ENCODE measurements at regions not wholly inside any gene's neighbourhood (a gene's known extent, or its start where the extent isn't known, plus 50 kb on each side); places are given as distances from the start of the nearest gene placed in this dataset.

DNA sequence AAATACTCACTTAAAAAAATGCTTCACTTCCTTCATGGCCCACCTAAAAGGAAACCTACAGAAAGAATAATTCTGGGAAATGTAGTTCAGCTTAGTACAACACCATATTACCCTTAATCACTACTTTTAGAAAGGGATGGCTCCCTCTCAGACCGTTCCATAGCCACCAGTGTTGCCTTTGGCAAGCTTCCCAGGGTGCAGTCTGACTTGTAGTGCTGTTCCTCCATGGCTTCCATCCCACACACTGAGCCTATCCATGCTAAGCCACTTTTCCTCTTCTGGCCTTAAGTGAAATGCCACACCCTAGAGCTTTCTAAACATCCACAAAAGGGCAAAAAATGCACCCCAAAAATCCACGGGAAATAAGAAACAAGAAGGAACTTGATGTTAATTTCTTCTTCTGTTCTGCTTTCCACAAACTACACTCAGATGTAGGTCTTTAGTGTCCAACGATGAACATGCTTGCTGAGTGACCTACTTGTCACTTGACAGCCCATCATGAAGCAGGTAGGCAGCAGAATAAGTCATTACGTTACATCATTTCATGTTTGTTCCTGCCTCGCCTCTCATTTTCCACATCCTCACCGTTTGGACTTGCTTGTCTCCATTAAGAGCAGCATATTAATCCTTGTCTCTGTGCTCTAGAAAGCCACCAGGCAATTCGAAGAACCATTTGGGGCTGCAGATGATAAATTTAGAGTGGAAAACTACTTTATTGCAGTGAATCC lies 391.1 kb upstream of the GRAMD2B start:
- intact Hi-C loops (cut with DNase I; ENCODE audit: low total_unique reads), result no loop called here
- WGBS, 2 donors, result 50 to 55% methylated on average over 7 of the region's 7 CpGs
- no peak overlapping the region for H3K4me3 ChIP-seq (ENCODE audit: low read depth, poor library complexity, severe bottlenecking)
- DNase-seq (ENCODE audit: low spot score in 2 of 2), result no peak
- TF ChIP-seq CTCF (IDR thresholded peaks at IDR 0.05) (no peak), POLR2A (IDR thresholded peaks at IDR 0.05) (no peak)

DNA sequence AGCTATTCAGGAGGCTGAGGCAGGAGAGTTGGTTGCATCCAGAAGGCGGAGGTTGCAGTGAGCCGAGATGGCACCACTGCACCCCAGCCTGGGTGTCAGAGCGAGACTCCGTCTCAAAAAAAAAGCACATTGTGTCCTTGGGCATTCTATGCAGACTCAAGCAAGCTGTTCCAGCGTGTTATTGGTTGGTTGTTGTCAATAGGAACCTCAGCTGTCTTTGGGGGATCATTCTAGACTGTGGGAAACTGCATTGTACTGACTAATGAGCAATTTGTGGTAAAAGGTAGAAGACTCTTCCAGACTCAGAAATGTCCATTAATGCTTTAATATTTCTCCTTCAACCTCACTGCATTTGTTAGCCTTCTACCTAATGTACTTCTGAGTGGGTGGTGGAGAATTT lies 379.5 kb upstream of the GRAMD2B start:
- 89 to 93% methylated on average over 5 of the region's 5 CpGs for WGBS, 2 donors

GRCh38 chr5:126044111-126044668 lies 379.0 kb upstream of the GRAMD2B start:
- intact Hi-C loops (cut with DNase I; ENCODE audit: low total_unique reads), result no loop called here
- no peak for DNase-seq (ENCODE audit: low spot score in 2 of 2)
- H3K4me3 ChIP-seq (ENCODE audit: low read depth, poor library complexity, severe bottlenecking), result no peak overlapping the region
- no peak for TF ChIP-seq CTCF (IDR thresholded peaks at IDR 0.05)
- TF ChIP-seq POLR2A (IDR thresholded peaks at IDR 0.05), result no peak
- 35 to 39% methylated on average over 7 of the region's 7 CpGs for WGBS, 2 donors

More for the DNA sequence above, 379.5 kb upstream of the GRAMD2B start:
- TF ChIP-seq POLR2A (IDR thresholded peaks at IDR 0.05) (no peak), CTCF (IDR thresholded peaks at IDR 0.05) (no peak)
- H3K4me3 ChIP-seq (ENCODE audit: low read depth, poor library complexity, severe bottlenecking), result no peak overlapping the region
- intact Hi-C loops (cut with DNase I; ENCODE audit: low total_unique reads), result no loop called here
- DNase-seq (ENCODE audit: low spot score in 2 of 2), result no peak

DNA sequence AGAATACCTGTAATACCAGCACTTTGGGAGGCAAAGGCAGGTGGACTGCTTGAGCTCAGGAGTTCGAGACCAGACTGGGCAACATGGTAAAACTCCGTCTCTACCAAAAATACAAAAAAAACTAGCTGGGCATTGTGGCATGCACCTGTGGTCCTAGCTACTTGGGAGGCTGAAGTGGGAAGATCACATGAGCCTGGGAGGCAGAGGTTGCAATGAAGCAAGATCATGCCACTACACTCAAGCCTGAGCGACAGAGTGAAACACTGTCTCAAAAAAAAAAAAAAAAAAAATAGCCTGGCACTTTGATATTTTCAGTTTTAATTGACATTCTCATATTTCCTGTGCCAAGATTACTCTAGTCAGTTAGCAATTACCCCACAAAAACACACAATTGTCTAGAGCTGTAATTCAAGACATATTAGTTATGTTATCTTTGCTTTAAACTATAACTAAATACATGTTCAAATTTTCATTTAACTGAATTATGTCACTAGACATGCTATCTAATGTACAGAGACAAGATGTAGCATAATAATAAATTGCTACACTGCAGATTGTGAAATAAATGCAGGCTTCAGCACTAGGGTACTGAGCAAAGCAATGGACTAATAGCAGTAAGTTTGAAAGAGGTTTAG lies 378.2 kb upstream of the GRAMD2B start:
- DNase-seq (ENCODE audit: low spot score in 2 of 2), result no peak
- 93% methylated on average over 3 of the region's 3 CpGs for WGBS, 2 donors
- no peak overlapping the region for H3K4me3 ChIP-seq (ENCODE audit: low read depth, poor library complexity, severe bottlenecking)
- intact Hi-C loops (cut with DNase I; ENCODE audit: low total_unique reads), result no loop called here
- TF ChIP-seq POLR2A (IDR thresholded peaks at IDR 0.05), result no peak

- no peak for DNase-seq (ENCODE audit: low spot score in 2 of 2)
- H3K4me3 ChIP-seq (ENCODE audit: low read depth, poor library complexity, severe bottlenecking), result no peak overlapping the region
- 72 to 87% methylated on average over 6 of the region's 6 CpGs for WGBS, 2 donors
- TF ChIP-seq POLR2A (IDR thresholded peaks at IDR 0.05) (no peak), CTCF (IDR thresholded peaks at IDR 0.05) (no peak)
- intact Hi-C loops (cut with DNase I; ENCODE audit: low total_unique reads), result no loop called here
These were observed 376.9 kb upstream of the GRAMD2B start for GRCh38 chr5:126046318-126046717.

DNA sequence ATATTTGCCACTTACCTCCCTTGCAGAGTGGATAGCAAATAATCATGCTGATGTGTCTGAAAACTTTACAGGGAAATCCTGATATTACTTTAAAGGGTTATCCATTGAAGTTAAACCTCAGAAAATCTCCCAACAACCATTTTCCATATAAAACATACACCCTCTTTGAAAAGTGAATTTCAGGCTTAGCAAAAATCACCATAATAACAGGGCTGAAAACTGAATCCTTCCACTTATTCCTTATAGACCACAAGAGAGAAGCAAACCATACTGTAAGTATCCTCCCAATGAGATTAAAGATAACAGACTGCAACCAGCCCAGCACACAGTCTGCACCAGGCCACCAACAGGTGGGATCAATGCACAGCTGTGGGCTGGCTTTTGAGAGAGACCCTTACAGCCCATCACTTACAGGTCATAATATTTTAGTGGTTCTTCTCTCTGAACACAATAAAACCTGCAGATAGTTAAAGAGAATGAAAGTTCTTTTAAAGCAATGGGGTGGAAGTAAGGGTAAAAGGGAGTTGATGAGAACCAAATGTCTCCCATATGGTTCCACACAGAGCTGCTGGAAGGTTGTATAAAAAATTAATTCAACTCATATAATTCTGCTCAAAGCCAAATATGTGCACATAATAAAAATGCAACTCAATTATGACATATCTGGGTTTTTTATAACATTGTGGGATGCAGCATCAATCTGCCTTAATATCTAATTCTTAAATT lies 376.2 kb upstream of the GRAMD2B start:
- no peak for DNase-seq (ENCODE audit: low spot score in 2 of 2)
- intact Hi-C loops (cut with DNase I; ENCODE audit: low total_unique reads), result no loop called here
- H3K4me3 ChIP-seq (ENCODE audit: low read depth, poor library complexity, severe bottlenecking), result no peak overlapping the region
- TF ChIP-seq CTCF (IDR thresholded peaks at IDR 0.05) (no peak), POLR2A (IDR thresholded peaks at IDR 0.05) (no peak)

Data from lower leg skin (tissue), 4 donors.